SK-N-SH (cell line): ENCODE measurements at regions not wholly inside any gene's neighbourhood (a gene's known extent, or its start where the extent isn't known, plus 50 kb on each side); places are given as distances from the start of the nearest gene placed in this dataset.

Experiments
- CTCF ChIA-PET: fragments of 300-600, 350-600 bp; formaldehyde crosslinking; extraction: SDS; loops from one replicate; lab custom pipeline; 2021; lab: Yijun Ruan, JAX
- POLR2A ChIA-PET: fragments of 350-600 bp; sonication (Branson Sonifier 250); formaldehyde crosslinking; extraction: SDS; loops from one replicate; lab custom pipeline; 2020; ENCODE audit warnings: antibody characterized with exemption, inconsistent platforms; lab: Yijun Ruan, JAX
- DNase-seq: peaks from one replicate; pipeline ENCODE4 v3.0.0; 2012
- H2AFZ ChIP-seq: fragments of 200-600 bp; sonication (generic); 2 replicates; pipeline ENCODE4 v1.8.1; 2016; ENCODE audit warnings: antibody characterized with exemption, mild to moderate bottlenecking, low read depth
- H3F3A ChIP-seq: fragments of 200-600 bp; sonication (generic); replicated peaks from 2 replicates; pipeline ENCODE3; 2016; ENCODE audit warnings: antibody characterized with exemption, mild to moderate bottlenecking; ENCODE audit not compliant: insufficient read depth
- H3K27ac ChIP-seq, 2 experiments: fragments of 200-500 bp in 1 of 2; fragments of 200-600 bp in 1 of 2; sonication (Bioruptor generic) in 1 of 2; sonication (generic), shearing (Covaris generic) in 1 of 2; 2 replicates each; pipeline versions ENCODE4 v1.5.1 to v1.6.1; 2014 to 2016; ENCODE audit warnings: low read depth in 2 of 2, inconsistent platforms in 1 of 2, low read length in 1 of 2, mild to moderate bottlenecking in 1 of 2, mixed read lengths in 1 of 2
- H3K27me3 ChIP-seq: fragments of 200-600 bp; sonication (generic), shearing (Covaris generic); 2 replicates; pipeline ENCODE4 v1.6.1; 2016; ENCODE audit warnings: mixed run types; ENCODE audit not compliant: insufficient read depth
- H3K36me3 ChIP-seq, 2 experiments: fragments of 200-500 bp in 1 of 2; fragments of 200-600 bp in 1 of 2; sonication (Bioruptor generic) in 1 of 2; sonication (generic) in 1 of 2; replicated peaks in 1 of 2; 2 replicates each; pipeline versions ENCODE3 to v1.5.1; 2014 to 2016; ENCODE audit warnings: low read length in 1 of 2, mild to moderate bottlenecking in 1 of 2; ENCODE audit not compliant: insufficient read depth in 2 of 2, control insufficient read depth in 1 of 2
- H3K4me1 ChIP-seq, 2 experiments: fragments of 200-500 bp in 1 of 2; fragments of 200-600 bp in 1 of 2; sonication (Bioruptor generic) in 1 of 2; sonication (generic), shearing (Covaris generic) in 1 of 2; 2 replicates each; pipeline versions ENCODE4 v1.5.1 to v1.6.1; 2014 to 2016; ENCODE audit warnings: low read depth in 1 of 2, low read length in 1 of 2, mixed run types in 1 of 2; ENCODE audit not compliant: insufficient read depth in 2 of 2, control insufficient read depth in 1 of 2
- H3K4me2 ChIP-seq: fragments of 200-600 bp; sonication (generic), shearing (Covaris generic); 2 replicates; pipeline ENCODE4 v1.6.1; 2017; ENCODE audit warnings: mixed run types
- H3K4me3 ChIP-seq, 2 experiments: fragments of 200-500 bp in 1 of 2; fragments of 200-600 bp in 1 of 2; sonication (Bioruptor generic) in 1 of 2; sonication (generic), shearing (Covaris generic) in 1 of 2; 2 replicates each; pipeline versions ENCODE4 v1.5.1 to v1.8.1; 2014 to 2016; ENCODE audit warnings: low read depth in 2 of 2, inconsistent platforms in 1 of 2, low read length in 1 of 2, mild to moderate bottlenecking in 1 of 2, mixed read lengths in 1 of 2, moderate library complexity in 1 of 2
- H3K79me2 ChIP-seq: fragments of 200-600 bp; sonication (generic); 2 replicates; pipeline ENCODE4 v1.8.1; 2017; ENCODE audit warnings: mild to moderate bottlenecking; ENCODE audit not compliant: insufficient read depth
- H3K9ac ChIP-seq: fragments of 200-600 bp; sonication (generic); 2 replicates; pipeline ENCODE4 v1.6.1; 2017; ENCODE audit warnings: mixed run types
- H3K9me2 ChIP-seq: fragments of 200-600 bp; sonication (generic); 2 replicates; pipeline ENCODE4 v1.6.1; 2017; ENCODE audit warnings: mixed run types
- H3K9me3 ChIP-seq: fragments of 200-600 bp; sonication (generic); 2 replicates; pipeline ENCODE4 v1.6.1; 2017; ENCODE audit warnings: mixed run types, mild to moderate bottlenecking, moderate library complexity
- H4K20me1 ChIP-seq: fragments of 200-600 bp; sonication (generic); 2 replicates; pipeline ENCODE4 v1.6.1; 2017; ENCODE audit warnings: mild to moderate bottlenecking, mixed run types; ENCODE audit not compliant: insufficient read depth
- CHD2 ChIP-seq: fragments of 150-350 bp; IDR thresholded peaks from 2 replicates; pipeline ENCODE4 v1.6.1; 2018; ENCODE audit warnings: low read length; ENCODE audit not compliant: partially characterized antibody
- ELF1 ChIP-seq: IDR thresholded peaks from 2 replicates; pipeline ENCODE4 v1.4.0; 2012
- EP300 ChIP-seq, 2 experiments: IDR thresholded peaks; 2 replicates each; pipeline versions ENCODE4 v1.4.0 to v1.6.1; 2012; ENCODE audit warnings: borderline replicate concordance in 1 of 2, low read depth in 1 of 2, low read length in 1 of 2
- EZH2phosphoT487 ChIP-seq: fragments of 200-600 bp; sonication (generic); IDR thresholded peaks from 2 replicates; pipeline ENCODE4 v1.6.1; 2017; ENCODE audit warnings: low read depth, mixed run types, mild to moderate bottlenecking, antibody characterized with exemption, moderate library complexity, borderline replicate concordance
- FOXJ3 ChIP-seq: sonication (generic); formaldehyde crosslinking; IDR thresholded peaks from 2 replicates; pipeline ENCODE4 v1.5.1; 2020; ENCODE audit warnings: mild to moderate bottlenecking, missing genetic modification reagents
- GABPA ChIP-seq: IDR thresholded peaks from 2 replicates; pipeline ENCODE4 v1.4.0; 2012; ENCODE audit warnings: low read depth, mild to moderate bottlenecking
- JUND ChIP-seq: IDR thresholded peaks from 2 replicates; pipeline ENCODE4 v1.4.0; 2012
- MEF2A ChIP-seq: IDR thresholded peaks from 2 replicates; pipeline ENCODE4 v1.4.0; 2012; ENCODE audit warnings: low read depth, borderline replicate concordance
- MXI1 ChIP-seq: IDR thresholded peaks from 2 replicates; pipeline ENCODE4 v1.6.1; 2012; ENCODE audit warnings: mild to moderate bottlenecking, low read depth, low read length, improper control_type of control experiment
- NFIC ChIP-seq: IDR thresholded peaks from 2 replicates; pipeline ENCODE4 v1.4.0; 2012; ENCODE audit warnings: borderline replicate concordance
- NRF1 ChIP-seq: IDR thresholded peaks from 2 replicates; pipeline ENCODE4 v1.6.1; 2012; ENCODE audit warnings: low read depth, mild to moderate bottlenecking, low read length
- PBX3 ChIP-seq: IDR thresholded peaks from 2 replicates; pipeline ENCODE4; 2012
- RAD21 ChIP-seq: IDR thresholded peaks from 2 replicates; pipeline ENCODE4 v1.6.1; 2012; ENCODE audit warnings: mild to moderate bottlenecking, low read length
- RCOR1 ChIP-seq: fragments of 150-350 bp; IDR thresholded peaks from 2 replicates; pipeline ENCODE4 v1.6.1; 2017; ENCODE audit warnings: antibody characterized with exemption, low read length
- RFX5 ChIP-seq: IDR thresholded peaks from 2 replicates; pipeline ENCODE4 v1.6.1; 2012; ENCODE audit warnings: mild to moderate bottlenecking, improper control_type of control experiment, low read length
- RXRA ChIP-seq: IDR thresholded peaks from 2 replicates; pipeline ENCODE4 v1.4.0; 2012; ENCODE audit warnings: low read depth, mild to moderate bottlenecking, borderline replicate concordance
- SIN3A ChIP-seq: IDR thresholded peaks from 2 replicates; pipeline ENCODE4 v1.6.1; 2012; ENCODE audit warnings: low read depth, mild to moderate bottlenecking, low read length, moderate library complexity, borderline replicate concordance
- SMC3 ChIP-seq: IDR thresholded peaks from 2 replicates; pipeline ENCODE4 v1.6.1; 2012; ENCODE audit warnings: low read depth, low read length, improper control_type of control experiment
- TAF1 ChIP-seq: IDR thresholded peaks from 2 replicates; pipeline ENCODE4 v1.6.1; 2012; ENCODE audit warnings: low read depth, mild to moderate bottlenecking, low read length, moderate library complexity, borderline replicate concordance
- TCF12 ChIP-seq: IDR thresholded peaks from 2 replicates; pipeline ENCODE4 v1.4.0; 2012
- TEAD4 ChIP-seq: IDR thresholded peaks from 2 replicates; pipeline ENCODE4 v1.4.0; 2012; ENCODE audit warnings: mild to moderate bottlenecking, borderline replicate concordance; ENCODE audit not compliant: insufficient read depth
- YY1 ChIP-seq: IDR thresholded peaks from 2 replicates; pipeline ENCODE4 v1.4.0; 2012; ENCODE audit warnings: low read depth, mild to moderate bottlenecking
- WGBS: methylation state at CpG from one replicate; pipeline ENCODE4 v1.1.6; 2017; ENCODE audit warnings: low lambda C conversion rate; 5-methylcytosine and 5-hydroxymethylcytosine counted together
- TF ChIP-seq, protein P1 (sequence below): IDR thresholded peaks from 2 replicates; pipeline ENCODE4 v1.4.0; 2012; ENCODE audit warnings: low read depth
- TF ChIP-seq, protein P2 (sequence below): IDR thresholded peaks from 2 replicates; pipeline ENCODE4 v1.6.1; 2012; ENCODE audit warnings: mild to moderate bottlenecking, low read depth, low read length, moderate library complexity
- TF ChIP-seq, protein P3 (sequence below): fragments of 150-350 bp; IDR thresholded peaks from 2 replicates; pipeline ENCODE4 v1.6.1; 2016; ENCODE audit warnings: mild to moderate bottlenecking, low read depth, low read length
- TF ChIP-seq, protein P4 (sequence below): fragments of 200-600 bp; sonication (generic); IDR thresholded peaks from 2 replicates; pipeline ENCODE4 v1.6.1; 2017; ENCODE audit warnings: antibody characterized with exemption, mild to moderate bottlenecking, moderate library complexity

DNA sequence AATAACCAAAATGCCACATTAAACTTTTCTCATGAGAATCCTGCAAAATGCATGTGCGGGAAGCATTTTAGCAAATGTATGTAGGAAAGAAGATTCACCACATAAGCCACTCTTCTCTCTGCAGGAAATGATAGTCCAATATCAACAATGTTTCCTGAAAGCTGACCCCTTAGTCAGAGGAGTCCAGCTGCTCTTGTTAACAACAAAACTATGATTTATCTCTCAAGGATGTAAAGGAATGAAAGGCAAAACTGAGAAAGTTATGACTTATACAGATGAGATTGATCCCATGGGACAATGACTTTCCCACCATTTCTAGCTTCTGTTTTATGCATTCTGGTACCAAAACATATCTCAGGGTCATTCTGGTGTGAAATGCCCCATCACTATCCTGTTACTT, 125.0 kb upstream of the EDNRA start:
- Histone ChIP-seq H3K36me3 (no peaks in the 10 kb centered on the region), H3K9ac (peak overlapping the region; percentile 20; the same call in 1 of the 2 replicates), H2AFZ (no peak overlapping the region), H3K79me2 (no peaks in the 10 kb centered on the region), H3K4me1 (peaks cover 0 to 26% of the 10 kb centered on the region in 2 experiments), H3K27me3 (no peaks in the 10 kb centered on the region), H3K9me2 (no peaks in the 10 kb centered on the region), H3K9me3 (0 out of 2 replicates have a peak, but pooled peaks cover 4% of the 10 kb centered on the region), H3K4me2 (no peak overlapping the region), H3K27ac (peak overlapping the region in 1 of 2 experiments; percentile 85; a peak in 2 of 4 replicates), H3K4me3 (no peak overlapping the region), H4K20me1 (no peaks in the 10 kb centered on the region), H3F3A (peaks cover 23% of the 10 kb centered on the region)
- ChIA-PET POLR2A (no interaction called here), CTCF (interaction anchor here (0.9 to 1.1 kb wide), 3 partner anchors 10 to 234 kb away, joined by 3 read pairs; no protein-coding TSS in a partner anchor)
- WGBS: 68% methylated on average over 1 of the region's 1 CpG
- DNase-seq: no peak
- TF ChIP-seq EZH2phosphoT487: no peak
- no peak for TF ChIP-seq FOXJ3
- TF ChIP-seq GABPA: no peak
- TF ChIP-seq ELF1: no peak
- TF ChIP-seq, protein P1, sequence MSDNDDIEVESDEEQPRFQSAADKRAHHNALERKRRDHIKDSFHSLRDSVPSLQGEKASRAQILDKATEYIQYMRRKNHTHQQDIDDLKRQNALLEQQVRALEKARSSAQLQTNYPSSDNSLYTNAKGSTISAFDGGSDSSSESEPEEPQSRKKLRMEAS: no peak
- no peak; the same call in 1 of the 2 replicates for TF ChIP-seq TEAD4
- TF ChIP-seq, protein P2, sequence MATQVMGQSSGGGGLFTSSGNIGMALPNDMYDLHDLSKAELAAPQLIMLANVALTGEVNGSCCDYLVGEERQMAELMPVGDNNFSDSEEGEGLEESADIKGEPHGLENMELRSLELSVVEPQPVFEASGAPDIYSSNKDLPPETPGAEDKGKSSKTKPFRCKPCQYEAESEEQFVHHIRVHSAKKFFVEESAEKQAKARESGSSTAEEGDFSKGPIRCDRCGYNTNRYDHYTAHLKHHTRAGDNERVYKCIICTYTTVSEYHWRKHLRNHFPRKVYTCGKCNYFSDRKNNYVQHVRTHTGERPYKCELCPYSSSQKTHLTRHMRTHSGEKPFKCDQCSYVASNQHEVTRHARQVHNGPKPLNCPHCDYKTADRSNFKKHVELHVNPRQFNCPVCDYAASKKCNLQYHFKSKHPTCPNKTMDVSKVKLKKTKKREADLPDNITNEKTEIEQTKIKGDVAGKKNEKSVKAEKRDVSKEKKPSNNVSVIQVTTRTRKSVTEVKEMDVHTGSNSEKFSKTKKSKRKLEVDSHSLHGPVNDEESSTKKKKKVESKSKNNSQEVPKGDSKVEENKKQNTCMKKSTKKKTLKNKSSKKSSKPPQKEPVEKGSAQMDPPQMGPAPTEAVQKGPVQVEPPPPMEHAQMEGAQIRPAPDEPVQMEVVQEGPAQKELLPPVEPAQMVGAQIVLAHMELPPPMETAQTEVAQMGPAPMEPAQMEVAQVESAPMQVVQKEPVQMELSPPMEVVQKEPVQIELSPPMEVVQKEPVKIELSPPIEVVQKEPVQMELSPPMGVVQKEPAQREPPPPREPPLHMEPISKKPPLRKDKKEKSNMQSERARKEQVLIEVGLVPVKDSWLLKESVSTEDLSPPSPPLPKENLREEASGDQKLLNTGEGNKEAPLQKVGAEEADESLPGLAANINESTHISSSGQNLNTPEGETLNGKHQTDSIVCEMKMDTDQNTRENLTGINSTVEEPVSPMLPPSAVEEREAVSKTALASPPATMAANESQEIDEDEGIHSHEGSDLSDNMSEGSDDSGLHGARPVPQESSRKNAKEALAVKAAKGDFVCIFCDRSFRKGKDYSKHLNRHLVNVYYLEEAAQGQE: no peak
- TF ChIP-seq RCOR1: no peak
- TF ChIP-seq, protein P3, sequence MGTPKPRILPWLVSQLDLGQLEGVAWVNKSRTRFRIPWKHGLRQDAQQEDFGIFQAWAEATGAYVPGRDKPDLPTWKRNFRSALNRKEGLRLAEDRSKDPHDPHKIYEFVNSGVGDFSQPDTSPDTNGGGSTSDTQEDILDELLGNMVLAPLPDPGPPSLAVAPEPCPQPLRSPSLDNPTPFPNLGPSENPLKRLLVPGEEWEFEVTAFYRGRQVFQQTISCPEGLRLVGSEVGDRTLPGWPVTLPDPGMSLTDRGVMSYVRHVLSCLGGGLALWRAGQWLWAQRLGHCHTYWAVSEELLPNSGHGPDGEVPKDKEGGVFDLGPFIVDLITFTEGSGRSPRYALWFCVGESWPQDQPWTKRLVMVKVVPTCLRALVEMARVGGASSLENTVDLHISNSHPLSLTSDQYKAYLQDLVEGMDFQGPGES: no peak
- TF ChIP-seq RXRA: 0 out of 2 replicates have a peak, but pooled peaks have one; percentile 22
- no peak for TF ChIP-seq CHD2
- no peak for TF ChIP-seq YY1
- TF ChIP-seq NFIC: no peak; the same call in 1 of the 2 replicates
- peak; percentile 71 for TF ChIP-seq PBX3
- TF ChIP-seq EP300 (IDR thresholded peaks at IDR 0.05; ENCODE audit: borderline replicate concordance in 1 of 2, low read depth in 1 of 2, low read length in 1 of 2): peak in 1 of 2 experiments; percentile 48; a peak in 1 of 4 replicates
- no peak for TF ChIP-seq MEF2A
- no peak for TF ChIP-seq SIN3A
- no peak for TF ChIP-seq RAD21
- TF ChIP-seq MXI1: no peak
- no peak for TF ChIP-seq NRF1
- TF ChIP-seq TCF12: peak; percentile 78
- no peak for TF ChIP-seq TAF1
- TF ChIP-seq, protein P4, sequence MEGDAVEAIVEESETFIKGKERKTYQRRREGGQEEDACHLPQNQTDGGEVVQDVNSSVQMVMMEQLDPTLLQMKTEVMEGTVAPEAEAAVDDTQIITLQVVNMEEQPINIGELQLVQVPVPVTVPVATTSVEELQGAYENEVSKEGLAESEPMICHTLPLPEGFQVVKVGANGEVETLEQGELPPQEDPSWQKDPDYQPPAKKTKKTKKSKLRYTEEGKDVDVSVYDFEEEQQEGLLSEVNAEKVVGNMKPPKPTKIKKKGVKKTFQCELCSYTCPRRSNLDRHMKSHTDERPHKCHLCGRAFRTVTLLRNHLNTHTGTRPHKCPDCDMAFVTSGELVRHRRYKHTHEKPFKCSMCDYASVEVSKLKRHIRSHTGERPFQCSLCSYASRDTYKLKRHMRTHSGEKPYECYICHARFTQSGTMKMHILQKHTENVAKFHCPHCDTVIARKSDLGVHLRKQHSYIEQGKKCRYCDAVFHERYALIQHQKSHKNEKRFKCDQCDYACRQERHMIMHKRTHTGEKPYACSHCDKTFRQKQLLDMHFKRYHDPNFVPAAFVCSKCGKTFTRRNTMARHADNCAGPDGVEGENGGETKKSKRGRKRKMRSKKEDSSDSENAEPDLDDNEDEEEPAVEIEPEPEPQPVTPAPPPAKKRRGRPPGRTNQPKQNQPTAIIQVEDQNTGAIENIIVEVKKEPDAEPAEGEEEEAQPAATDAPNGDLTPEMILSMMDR: no peak
- TF ChIP-seq RFX5: no peak
- TF ChIP-seq SMC3: no peak
- peak; percentile 60 for TF ChIP-seq JUND
